ENCODE measurements at regions not wholly inside any gene's neighbourhood (a gene's known extent, or its start where the extent isn't known, plus 50 kb on each side); places are given as distances from the start of the nearest gene placed in this dataset.

DNA sequence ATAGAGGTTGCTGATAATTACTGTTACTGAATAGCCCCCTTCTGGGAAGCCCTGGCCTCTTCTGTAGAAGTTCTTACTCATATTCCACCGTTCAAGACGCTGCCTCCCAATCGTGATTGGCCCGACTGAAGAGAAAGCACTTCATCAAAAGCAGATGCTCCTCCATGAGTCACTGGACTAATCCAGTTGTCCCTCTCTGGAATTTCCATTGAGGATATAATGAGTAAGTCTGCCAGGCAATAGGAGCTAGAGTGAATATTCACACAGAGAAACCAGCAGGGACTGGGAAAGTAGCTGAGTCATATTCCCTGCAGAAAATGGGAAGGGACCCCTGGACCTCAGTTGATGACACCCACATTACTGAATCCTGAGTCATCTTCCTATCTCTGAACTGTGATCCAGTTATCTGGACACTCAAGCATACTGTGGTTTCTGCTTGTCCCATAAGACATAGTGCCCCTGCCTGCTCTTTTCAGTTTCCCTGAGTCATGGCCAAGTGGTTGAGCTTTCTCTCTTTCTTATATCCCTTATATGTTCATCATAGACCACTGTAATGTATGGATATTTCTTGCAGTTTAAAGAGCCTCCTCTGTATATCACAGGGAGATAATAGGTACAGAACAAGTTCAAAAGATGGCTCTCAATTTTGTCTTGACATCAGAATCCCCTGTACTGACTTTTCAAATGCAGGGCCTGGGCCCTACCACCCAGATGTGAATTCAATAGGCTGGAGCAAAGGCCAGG, 151.2 kb upstream of the CDIN1 start:
- 6% methylated on average over 4 of the region's 4 CpGs for WGBS (ENCODE audit: low lambda C conversion rate)
- no peak overlapping the region for H3K9ac ChIP-seq (ENCODE audit: insufficient read depth, low read depth, low read length)
- H3K27me3 ChIP-seq (ENCODE audit: control insufficient read depth in 1 of 2, insufficient read depth in 2 of 2, low read length in 2 of 2), result peaks cover 0 to 1% of the 10 kb centered on the region in 2 experiments; a peak in 1 of 5 replicates
- H3K27ac ChIP-seq (ENCODE audit: extremely low read length, insufficient read depth, low read length), result no peak overlapping the region
- no peaks in the 10 kb centered on the region for H4K20me1 ChIP-seq (ENCODE audit: insufficient read depth, low read length)
- ChIA-PET POLR2A (no interaction called here), CTCF (ENCODE audit: low intra/inter-chr PET ratio, low total read pairs) (no interaction called here)
- no peak overlapping the region for H2AFZ ChIP-seq (ENCODE audit: low read length)
- no peaks in the 10 kb centered on the region for H3K36me3 ChIP-seq (replicated peaks in 1 of 2; ENCODE audit: control insufficient read depth in 1 of 2, insufficient read depth in 2 of 2, low read length in 2 of 2)
- no peaks in the 10 kb centered on the region for H3K79me2 ChIP-seq (ENCODE audit: insufficient read depth, low read length)
- DNase-seq (ENCODE audit: low spot score), result peak; percentile 63
- BruUV-seq (replicated peaks), result no TSS peak
- in situ Hi-C loops (cut with HindIII; ENCODE audit: extremely low pct_ligation_motif_present, low pct_unique_long_range_greater_than_20kb) (no loop called here), intact Hi-C loops (cut with micrococcal nuclease; ENCODE audit: unreplicated experiment) (no loop called here)
- no peak for FAIRE-seq
- no peaks in the 10 kb centered on the region for H3K9me3 ChIP-seq (ENCODE audit: low read length)
- peaks cover 8% of the 10 kb centered on the region; the same call in 1 of the 2 replicates for H3K4me1 ChIP-seq (ENCODE audit: insufficient read depth, low read length)
- ATAC-seq, result peak; percentile 72
- no peak overlapping the region for H3K4me2 ChIP-seq (ENCODE audit: low read depth, low read length)
- H3K4me3 ChIP-seq (replicated peaks in 1 of 3; ENCODE audit: insufficient read depth in 1 of 3, low read depth in 2 of 3, low read length in 3 of 3), result no peak overlapping the region
- TF ChIP-seq, protein P1, sequence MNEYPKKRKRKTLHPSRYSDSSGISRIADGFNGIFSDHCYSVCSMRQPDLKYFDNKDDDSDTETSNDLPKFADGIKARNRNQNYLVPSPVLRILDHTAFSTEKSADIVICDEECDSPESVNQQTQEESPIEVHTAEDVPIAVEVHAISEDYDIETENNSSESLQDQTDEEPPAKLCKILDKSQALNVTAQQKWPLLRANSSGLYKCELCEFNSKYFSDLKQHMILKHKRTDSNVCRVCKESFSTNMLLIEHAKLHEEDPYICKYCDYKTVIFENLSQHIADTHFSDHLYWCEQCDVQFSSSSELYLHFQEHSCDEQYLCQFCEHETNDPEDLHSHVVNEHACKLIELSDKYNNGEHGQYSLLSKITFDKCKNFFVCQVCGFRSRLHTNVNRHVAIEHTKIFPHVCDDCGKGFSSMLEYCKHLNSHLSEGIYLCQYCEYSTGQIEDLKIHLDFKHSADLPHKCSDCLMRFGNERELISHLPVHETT (CRISPR knock-in tag; conservative IDR thresholded peaks at IDR 0.05), result no peak
- TF ChIP-seq, protein P2, sequence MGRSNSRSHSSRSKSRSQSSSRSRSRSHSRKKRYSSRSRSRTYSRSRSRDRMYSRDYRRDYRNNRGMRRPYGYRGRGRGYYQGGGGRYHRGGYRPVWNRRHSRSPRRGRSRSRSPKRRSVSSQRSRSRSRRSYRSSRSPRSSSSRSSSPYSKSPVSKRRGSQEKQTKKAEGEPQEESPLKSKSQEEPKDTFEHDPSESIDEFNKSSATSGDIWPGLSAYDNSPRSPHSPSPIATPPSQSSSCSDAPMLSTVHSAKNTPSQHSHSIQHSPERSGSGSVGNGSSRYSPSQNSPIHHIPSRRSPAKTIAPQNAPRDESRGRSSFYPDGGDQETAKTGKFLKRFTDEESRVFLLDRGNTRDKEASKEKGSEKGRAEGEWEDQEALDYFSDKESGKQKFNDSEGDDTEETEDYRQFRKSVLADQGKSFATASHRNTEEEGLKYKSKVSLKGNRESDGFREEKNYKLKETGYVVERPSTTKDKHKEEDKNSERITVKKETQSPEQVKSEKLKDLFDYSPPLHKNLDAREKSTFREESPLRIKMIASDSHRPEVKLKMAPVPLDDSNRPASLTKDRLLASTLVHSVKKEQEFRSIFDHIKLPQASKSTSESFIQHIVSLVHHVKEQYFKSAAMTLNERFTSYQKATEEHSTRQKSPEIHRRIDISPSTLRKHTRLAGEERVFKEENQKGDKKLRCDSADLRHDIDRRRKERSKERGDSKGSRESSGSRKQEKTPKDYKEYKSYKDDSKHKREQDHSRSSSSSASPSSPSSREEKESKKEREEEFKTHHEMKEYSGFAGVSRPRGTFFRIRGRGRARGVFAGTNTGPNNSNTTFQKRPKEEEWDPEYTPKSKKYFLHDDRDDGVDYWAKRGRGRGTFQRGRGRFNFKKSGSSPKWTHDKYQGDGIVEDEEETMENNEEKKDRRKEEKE (IDR thresholded peaks at IDR 0.05), result no peak
- TF ChIP-seq ZFYVE20 (CRISPR knock-in tag; IDR thresholded peaks at IDR 0.05; ENCODE audit: borderline replicate concordance, low read depth), result no peak
- no peak for TF ChIP-seq ZZZ3 (CRISPR knock-in tag; IDR thresholded peaks at IDR 0.05; ENCODE audit: borderline replicate concordance)
- TF ChIP-seq MAF1 (CRISPR knock-in tag; IDR thresholded peaks at IDR 0.05; ENCODE audit: borderline replicate concordance), result no peak
- peak; percentile 84 for TF ChIP-seq NFE2L2 (IDR thresholded peaks at IDR 0.05; ENCODE audit: low read length)
- no peak for TF ChIP-seq ASH2L (IDR thresholded peaks at IDR 0.05; ENCODE audit: insufficient read length, low read depth, low read length)
- peak; percentile 37 to 54; a peak in 3 of 4 replicates for TF ChIP-seq MAFK (conservative IDR thresholded peaks at IDR 0.05 in 1 of 2, IDR thresholded peaks at IDR 0.05 in 1 of 2; ENCODE audit: low read length in 2 of 2)
- no peak for TF ChIP-seq ATF7-NPFF (CRISPR knock-in tag; IDR thresholded peaks at IDR 0.05; ENCODE audit: low read depth)
- TF ChIP-seq SALL1 (CRISPR knock-in tag; IDR thresholded peaks at IDR 0.05), result no peak
- TF ChIP-seq, protein P3, sequence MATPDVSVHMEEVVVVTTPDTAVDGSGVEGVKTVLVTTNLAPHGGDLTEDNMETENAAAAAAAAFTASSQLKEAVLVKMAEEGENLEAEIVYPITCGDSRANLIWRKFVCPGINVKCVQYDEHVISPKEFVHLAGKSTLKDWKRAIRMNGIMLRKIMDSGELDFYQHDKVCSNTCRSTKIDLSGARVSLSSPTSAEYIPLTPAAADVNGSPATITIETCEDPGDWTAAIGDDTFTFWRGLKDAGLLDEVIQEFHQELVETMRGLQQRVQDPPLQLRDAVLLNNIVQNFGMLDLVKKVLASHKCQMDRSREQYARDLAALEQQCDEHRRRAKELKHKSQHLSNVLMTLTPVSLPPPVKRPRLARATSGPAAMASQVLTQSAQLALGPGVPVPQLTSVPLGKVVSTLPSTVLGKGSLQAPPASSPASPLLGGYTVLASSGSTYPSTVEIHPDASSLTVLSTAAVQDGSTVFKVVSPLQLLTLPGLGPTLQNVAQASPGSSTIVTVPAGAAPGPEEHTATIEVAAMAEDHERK (CRISPR knock-in tag; IDR thresholded peaks at IDR 0.05; ENCODE audit: low read depth), result no peak
- peak; percentile 94 for TF ChIP-seq FOSL2 (CRISPR knock-in tag; IDR thresholded peaks at IDR 0.05)
- TF ChIP-seq ZFP62 (CRISPR knock-in tag; IDR thresholded peaks at IDR 0.05), result no peak
- TF ChIP-seq FOSL1 (CRISPR knock-in tag; IDR thresholded peaks at IDR 0.05; ENCODE audit: borderline replicate concordance), result 0 out of 2 replicates have a peak, but pooled peaks have one; percentile 27
- no peak for TF ChIP-seq JDP2 (CRISPR knock-in tag; IDR thresholded peaks at IDR 0.05; ENCODE audit: borderline replicate concordance)
- TF ChIP-seq ZNF557 (CRISPR knock-in tag; IDR thresholded peaks at IDR 0.05), result no peak
- TF ChIP-seq, protein P4, sequence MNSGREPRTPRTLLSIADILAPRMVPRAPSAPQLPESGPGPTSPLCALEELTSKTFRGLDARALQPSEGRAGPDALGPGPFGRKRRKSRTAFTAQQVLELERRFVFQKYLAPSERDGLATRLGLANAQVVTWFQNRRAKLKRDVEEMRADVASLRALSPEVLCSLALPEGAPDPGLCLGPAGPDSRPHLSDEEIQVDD (CRISPR knock-in tag; IDR thresholded peaks at IDR 0.05; ENCODE audit: borderline replicate concordance), result no peak

Measured in HepG2 (cell line).